Frontal cortex (tissue), 3 donors: ENCODE measurements at regions not wholly inside any gene's neighbourhood (a gene's known extent, or its start where the extent isn't known, plus 50 kb on each side); places are given as distances from the start of the nearest gene placed in this dataset.
"Not testable (repeated sequence)": the region's sequence is repeated elsewhere in the genome, so short reads cannot be mapped to it uniquely, and the experiment has no call there.

Experiments
- DNase-seq, 2 donors: peaks; one replicate each; pipeline ENCODE4 v3.0.0; 2012; ENCODE audit warnings: low spot score in 2 of 2
- FAIRE-seq: peaks from 2 replicates; lab custom pipeline; 2012; peaks lifted over from hg19 to GRCh38; lab: Jason Lieb, UNC
- donor health status: control.
- donor health status: control.
- donor health status: control.

GRCh38 chr14:71536927-71537772 lies 395.1 kb upstream of the RGS6 start:
- DNase-seq (no peak), FAIRE-seq (no peak)

- no peak for FAIRE-seq
Measured at GRCh38 chr14:71538288-71538687, 393.9 kb upstream of the RGS6 start.

GRCh38 chr14:71538938-71539649 lies 393.1 kb upstream of the RGS6 start:
- DNase-seq (no peak), FAIRE-seq (no peak)

More at GRCh38 chr14:71538288-71538687, 393.9 kb upstream of the RGS6 start:
- DNase-seq = no peak

GRCh38 chr14:71539650-71540285 lies 392.5 kb upstream of the RGS6 start:
- FAIRE-seq (no peak), DNase-seq (no peak)

GRCh38 chr14:71541271-71541670 lies 391.0 kb upstream of the RGS6 start:
- no peak for FAIRE-seq
- no peak for DNase-seq

- DNase-seq (no peak), FAIRE-seq (no peak)
Measured at GRCh38 chr14:71541973-71542690, 390.1 kb upstream of the RGS6 start.

GRCh38 chr14:71549421-71550050 lies 382.7 kb upstream of the RGS6 start:
- FAIRE-seq (no peak), DNase-seq (no peak)

- no peak for FAIRE-seq
- DNase-seq = no peak
Measured at GRCh38 chr14:71550367-71550766, 381.9 kb upstream of the RGS6 start.

- no peak for FAIRE-seq
Measured at GRCh38 chr14:71551291-71551950, 380.8 kb upstream of the RGS6 start.

GRCh38 chr14:71552809-71553208 lies 379.4 kb upstream of the RGS6 start:
- DNase-seq (no peak), FAIRE-seq (no peak)

More at GRCh38 chr14:71551291-71551950, 380.8 kb upstream of the RGS6 start:
- no peak for DNase-seq

- DNase-seq (no peak), FAIRE-seq (no peak)
Measured at GRCh38 chr14:71553779-71554178, 378.4 kb upstream of the RGS6 start.

- DNase-seq = no peak
- FAIRE-seq = no peak
Measured at GRCh38 chr14:71554323-71554722, 377.9 kb upstream of the RGS6 start.

GRCh38 chr14:71554959-71555612 lies 377.1 kb upstream of the RGS6 start:
- DNase-seq (no peak), FAIRE-seq (no peak)

- no peak for FAIRE-seq
- DNase-seq = no peak
Measured at GRCh38 chr14:71555654-71556559, 376.3 kb upstream of the RGS6 start.

- no peak for DNase-seq
- no peak for FAIRE-seq
Measured at GRCh38 chr14:71556730-71557129, 375.5 kb upstream of the RGS6 start.

GRCh38 chr14:71557351-71557750 lies 374.9 kb upstream of the RGS6 start:
- FAIRE-seq = no peak
- DNase-seq = no peak

GRCh38 chr14:71558943-71559342 lies 373.3 kb upstream of the RGS6 start:
- not testable (repeated sequence) for FAIRE-seq, DNase-seq

GRCh38 chr14:71560751-71561150 lies 371.5 kb upstream of the RGS6 start:
- no peak for FAIRE-seq

More at GRCh38 chr14:71560751-71561150, 371.5 kb upstream of the RGS6 start:
- no peak for DNase-seq
